ENCODE measurements at regions not wholly inside any gene's neighbourhood (a gene's known extent, or its start where the extent isn't known, plus 50 kb on each side); places are given as distances from the start of the nearest gene placed in this dataset.

DNA sequence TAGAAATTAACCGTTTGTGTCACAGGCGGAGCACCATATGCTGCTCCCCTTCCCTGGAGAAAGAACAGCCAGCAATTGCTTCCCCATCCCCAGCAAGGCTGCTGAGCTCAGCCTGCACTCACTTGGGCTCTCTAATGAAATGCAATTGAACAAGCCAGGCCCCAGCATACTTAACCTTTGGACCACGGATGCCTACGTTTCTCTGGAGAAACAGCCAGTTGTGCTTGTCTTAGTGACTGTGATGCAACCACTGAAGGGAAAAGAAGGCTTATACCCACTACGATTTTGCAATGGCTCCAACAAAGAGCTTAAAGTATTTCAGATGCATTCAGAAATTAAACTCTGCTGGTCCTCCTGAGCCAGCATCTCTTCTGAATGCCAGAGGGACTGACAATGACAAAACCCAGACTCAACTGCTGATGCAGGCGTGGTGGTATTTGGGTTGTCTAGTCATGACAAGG is 51.3 kb upstream of the SESN3 start:
- H3K9me3 Mint-ChIP-seq = no peaks in the 10 kb centered on the region
- TF ChIP-seq, protein P1, sequence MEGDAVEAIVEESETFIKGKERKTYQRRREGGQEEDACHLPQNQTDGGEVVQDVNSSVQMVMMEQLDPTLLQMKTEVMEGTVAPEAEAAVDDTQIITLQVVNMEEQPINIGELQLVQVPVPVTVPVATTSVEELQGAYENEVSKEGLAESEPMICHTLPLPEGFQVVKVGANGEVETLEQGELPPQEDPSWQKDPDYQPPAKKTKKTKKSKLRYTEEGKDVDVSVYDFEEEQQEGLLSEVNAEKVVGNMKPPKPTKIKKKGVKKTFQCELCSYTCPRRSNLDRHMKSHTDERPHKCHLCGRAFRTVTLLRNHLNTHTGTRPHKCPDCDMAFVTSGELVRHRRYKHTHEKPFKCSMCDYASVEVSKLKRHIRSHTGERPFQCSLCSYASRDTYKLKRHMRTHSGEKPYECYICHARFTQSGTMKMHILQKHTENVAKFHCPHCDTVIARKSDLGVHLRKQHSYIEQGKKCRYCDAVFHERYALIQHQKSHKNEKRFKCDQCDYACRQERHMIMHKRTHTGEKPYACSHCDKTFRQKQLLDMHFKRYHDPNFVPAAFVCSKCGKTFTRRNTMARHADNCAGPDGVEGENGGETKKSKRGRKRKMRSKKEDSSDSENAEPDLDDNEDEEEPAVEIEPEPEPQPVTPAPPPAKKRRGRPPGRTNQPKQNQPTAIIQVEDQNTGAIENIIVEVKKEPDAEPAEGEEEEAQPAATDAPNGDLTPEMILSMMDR (conservative IDR thresholded peaks at IDR 0.05) = no peak
- H3K4me3 Mint-ChIP-seq = no peak overlapping the region
- no peaks in the 10 kb centered on the region for H3K27me3 Mint-ChIP-seq (ENCODE audit: low read depth)
- no peak overlapping the region for H3K27ac Mint-ChIP-seq (ENCODE audit: unreplicated experiment)
- H3K4me1 Mint-ChIP-seq = peaks cover 31% of the 10 kb centered on the region
- no peaks in the 10 kb centered on the region for H3K36me3 Mint-ChIP-seq (ENCODE audit: low read depth)
- no peak for DNase-seq (ENCODE audit: low read depth, low spot score)
